Body of pancreas (tissue), 4 donors: ENCODE measurements at regions not wholly inside any gene's neighbourhood (a gene's known extent, or its start where the extent isn't known, plus 50 kb on each side); places are given as distances from the start of the nearest gene placed in this dataset.

Source experiments
- ATAC-seq: fragments of 150-250 bp; one replicate; pipeline ENCODE4 v1.9.1; 2016
- DNase-seq, 4 donors: peaks; one replicate each; pipeline ENCODE4 v3.0.0-alpha.2; 2019
- H3K27ac ChIP-seq, 4 donors: fragments of 200-600 bp; sonication (generic); 1 replicate in 3 of 4; 2 replicates in 1 of 4; pipeline versions ENCODE4 v1.5.1 to v1.6.1; 2016 to 2019; ENCODE audit warnings: mild to moderate bottlenecking in 1 of 4, mixed read lengths in 1 of 4, moderate library complexity in 1 of 4
- H3K27me3 ChIP-seq, 2 donors: fragments of 200-600 bp; sonication (generic); one replicate each; pipeline ENCODE4 v1.6.0; 2016; ENCODE audit warnings: mild to moderate bottlenecking in 1 of 2
- H3K36me3 ChIP-seq, 2 donors: fragments of 200-600 bp; sonication (generic); replicated peaks in 1 of 2; 2 replicates each; pipeline ENCODE4 v1.5.1; 2016; ENCODE audit warnings: low read depth in 2 of 2; ENCODE audit not compliant: insufficient read depth in 1 of 2
- H3K4me1 ChIP-seq: fragments of 200-600 bp; sonication (generic); one replicate; pipeline ENCODE4 v1.6.0; 2016
- H3K4me3 ChIP-seq, 2 donors: fragments of 200-600 bp; sonication (generic); 1 replicate in 1 of 2; 2 replicates in 1 of 2; pipeline ENCODE4 v1.5.1; 2016 to 2019
- H3K9me3 ChIP-seq, 3 donors: fragments of 200-600 bp; sonication (generic); 1 replicate in 2 of 3; 2 replicates in 1 of 3; pipeline ENCODE4 v1.5.1; 2016
- CTCF ChIP-seq, 7 experiments: fragments of 450-650 bp in 4 of 7; fragments of 200-600 bp in 3 of 7; sonication (generic) in 3 of 7; IDR thresholded peaks; one replicate each; pipeline ENCODE4 v1.5.1; 2016 to 2019; ENCODE audit warnings: antibody characterized with exemption in 7 of 7
- POLR2A ChIP-seq, 3 donors: fragments of 450-650 bp; IDR thresholded peaks; one replicate each; pipeline ENCODE4 v1.6.1; 2016; ENCODE audit warnings: antibody characterized with exemption in 3 of 3, mild to moderate bottlenecking in 2 of 3
- WGBS, 2 donors: methylation state at CpG; one replicate each; pipeline ENCODE4 v1.1.5; 2017; 5-methylcytosine and 5-hydroxymethylcytosine counted together
- intact Hi-C: fragments of 100-400 bp; cut with DNase I; formaldehyde crosslinking; loops from one replicate; pipeline ENCODE4 v1.15.1; 2023

GRCh38 chr18:41771973-41772372 lies 183.1 kb upstream of the PIK3C3 start:
- H3K36me3 ChIP-seq, result no peaks in the 10 kb centered on the region
- no peak overlapping the region for H3K4me3 ChIP-seq
- no peak for ATAC-seq
- no peaks in the 10 kb centered on the region for H3K27me3 ChIP-seq
- no peaks in the 10 kb centered on the region for H3K4me1 ChIP-seq
- no peaks in the 10 kb centered on the region for H3K9me3 ChIP-seq
- no peak overlapping the region for H3K27ac ChIP-seq
- no peak for DNase-seq
- WGBS, 2 donors, result 39 to 48% methylated on average over 1 of the region's 1 CpG
- intact Hi-C loops, result no loop called here
- TF ChIP-seq CTCF (IDR thresholded peaks at IDR 0.05) (no peak), POLR2A (IDR thresholded peaks at IDR 0.05) (no peak)

- intact Hi-C loops, result no loop called here
- ATAC-seq (no peak), DNase-seq (no peak)
- Histone ChIP-seq H3K4me3 (no peak overlapping the region), H3K36me3 (no peaks in the 10 kb centered on the region), H3K9me3 (no peaks in the 10 kb centered on the region), H3K27ac (no peak overlapping the region), H3K27me3 (no peaks in the 10 kb centered on the region), H3K4me1 (no peaks in the 10 kb centered on the region)
- 25 to 54% methylated on average over 1 of the region's 1 CpG for WGBS, 2 donors
- TF ChIP-seq POLR2A (IDR thresholded peaks at IDR 0.05) (no peak), CTCF (IDR thresholded peaks at IDR 0.05) (no peak)
Measured at GRCh38 chr18:41769265-41769664, 185.8 kb upstream of the PIK3C3 start.

- no peak for TF ChIP-seq CTCF (IDR thresholded peaks at IDR 0.05)
- no peak for TF ChIP-seq POLR2A (IDR thresholded peaks at IDR 0.05)
- intact Hi-C loops, result no loop called here
- Histone ChIP-seq H3K27ac (no peak overlapping the region), H3K4me1 (no peaks in the 10 kb centered on the region), H3K27me3 (no peaks in the 10 kb centered on the region), H3K4me3 (no peak overlapping the region), H3K36me3 (no peaks in the 10 kb centered on the region), H3K9me3 (no peaks in the 10 kb centered on the region)
- WGBS, 2 donors, result 23 to 31% methylated on average over 2 of the region's 2 CpGs
- no peak for ATAC-seq
- no peak for DNase-seq
Measured at GRCh38 chr18:41768467-41768866, 186.6 kb upstream of the PIK3C3 start.

GRCh38 chr18:41767960-41768359 lies 187.1 kb upstream of the PIK3C3 start:
- no peak for DNase-seq
- no peak overlapping the region for H3K27ac ChIP-seq
- ATAC-seq, result no peak
- 32 to 46% methylated on average over 4 of the region's 4 CpGs for WGBS, 2 donors
- intact Hi-C loops, result no loop called here
- H3K36me3 ChIP-seq, result no peaks in the 10 kb centered on the region
- no peaks in the 10 kb centered on the region for H3K27me3 ChIP-seq
- no peaks in the 10 kb centered on the region for H3K4me1 ChIP-seq
- H3K4me3 ChIP-seq, result no peak overlapping the region
- H3K9me3 ChIP-seq, result no peaks in the 10 kb centered on the region
- no peak for TF ChIP-seq CTCF (IDR thresholded peaks at IDR 0.05)
- TF ChIP-seq POLR2A (IDR thresholded peaks at IDR 0.05), result no peak

- Histone ChIP-seq H3K4me1 (no peaks in the 10 kb centered on the region), H3K27me3 (no peaks in the 10 kb centered on the region), H3K36me3 (no peaks in the 10 kb centered on the region), H3K27ac (no peak overlapping the region), H3K4me3 (no peak overlapping the region), H3K9me3 (no peaks in the 10 kb centered on the region)
- ATAC-seq, result no peak
- intact Hi-C loops, result no loop called here
- DNase-seq, result no peak
- TF ChIP-seq CTCF (IDR thresholded peaks at IDR 0.05) (no peak), POLR2A (IDR thresholded peaks at IDR 0.05) (no peak)
- WGBS, 2 donors, result 43 to 45% methylated on average over 3 of the region's 3 CpGs
Measured at GRCh38 chr18:41765460-41765859, 189.6 kb upstream of the PIK3C3 start.
